ENCODE measurements at regions not wholly inside any gene's neighbourhood (a gene's known extent, or its start where the extent isn't known, plus 50 kb on each side); places are given as distances from the start of the nearest gene placed in this dataset.
"Not testable (repeated sequence)": the region's sequence is repeated elsewhere in the genome, so short reads cannot be mapped to it uniquely, and the experiment has no call there.

DNA sequence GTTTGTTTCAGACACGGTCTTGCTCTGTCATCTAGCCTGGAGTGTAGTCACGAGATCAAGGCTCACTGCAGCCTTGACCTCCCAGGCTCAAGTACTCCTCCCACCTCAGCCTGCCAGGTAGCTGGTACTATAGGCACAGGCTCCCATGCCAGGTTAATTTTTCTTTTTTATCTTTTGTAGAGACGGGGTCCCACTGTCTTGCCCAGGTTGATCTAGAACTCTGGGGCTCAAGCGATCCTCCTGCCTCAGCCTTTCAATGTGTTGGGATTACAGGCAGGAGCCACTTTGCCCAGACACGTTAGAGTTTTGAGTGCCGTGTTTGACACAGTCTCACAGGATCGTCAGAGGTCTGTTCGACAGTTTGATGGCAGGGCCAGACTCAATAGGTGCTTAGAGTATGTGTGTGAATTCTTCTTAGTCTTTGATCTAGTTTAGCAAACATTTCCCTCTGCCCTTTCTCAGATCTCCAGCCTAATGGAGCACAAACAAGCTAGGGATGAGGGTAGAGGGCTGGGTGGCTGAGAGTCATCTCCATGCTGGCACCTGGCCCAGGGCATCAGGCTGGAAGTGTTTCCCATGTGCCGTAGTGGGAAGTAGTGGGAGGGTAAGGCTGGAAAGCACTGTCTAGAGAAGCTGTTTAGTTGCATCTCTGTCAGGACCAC lies 66.1 kb upstream of the DLG1 start:
- H3K4me1 ChIP-seq: peaks cover 0 to 6% of the 10 kb centered on the region in 2 donors
- intact Hi-C loops (cut with DNase I; ENCODE audit: low total_unique reads) (loop anchor here (5.0 kb wide), 1 partner anchor 802 kb away; no protein-coding TSS in a partner anchor), in situ Hi-C loops (cut with MboI; ENCODE audit: low sequenced_read_pairs in 4 of 4) (no loop called here)
- DNase-seq: no peak
- TF ChIP-seq, protein P1, sequence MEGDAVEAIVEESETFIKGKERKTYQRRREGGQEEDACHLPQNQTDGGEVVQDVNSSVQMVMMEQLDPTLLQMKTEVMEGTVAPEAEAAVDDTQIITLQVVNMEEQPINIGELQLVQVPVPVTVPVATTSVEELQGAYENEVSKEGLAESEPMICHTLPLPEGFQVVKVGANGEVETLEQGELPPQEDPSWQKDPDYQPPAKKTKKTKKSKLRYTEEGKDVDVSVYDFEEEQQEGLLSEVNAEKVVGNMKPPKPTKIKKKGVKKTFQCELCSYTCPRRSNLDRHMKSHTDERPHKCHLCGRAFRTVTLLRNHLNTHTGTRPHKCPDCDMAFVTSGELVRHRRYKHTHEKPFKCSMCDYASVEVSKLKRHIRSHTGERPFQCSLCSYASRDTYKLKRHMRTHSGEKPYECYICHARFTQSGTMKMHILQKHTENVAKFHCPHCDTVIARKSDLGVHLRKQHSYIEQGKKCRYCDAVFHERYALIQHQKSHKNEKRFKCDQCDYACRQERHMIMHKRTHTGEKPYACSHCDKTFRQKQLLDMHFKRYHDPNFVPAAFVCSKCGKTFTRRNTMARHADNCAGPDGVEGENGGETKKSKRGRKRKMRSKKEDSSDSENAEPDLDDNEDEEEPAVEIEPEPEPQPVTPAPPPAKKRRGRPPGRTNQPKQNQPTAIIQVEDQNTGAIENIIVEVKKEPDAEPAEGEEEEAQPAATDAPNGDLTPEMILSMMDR (IDR thresholded peaks at IDR 0.05 in 4 of 5, conservative IDR thresholded peaks at IDR 0.05 in 1 of 5): no peak
- no peak overlapping the region for H3K27ac ChIP-seq
- H3K27me3 ChIP-seq: no peaks in the 10 kb centered on the region
- H3K4me3 ChIP-seq: no peak overlapping the region
- H3K36me3 ChIP-seq: no peaks in the 10 kb centered on the region
- no peak for ATAC-seq
- H3K9me3 ChIP-seq: no peaks in the 10 kb centered on the region

DNA sequence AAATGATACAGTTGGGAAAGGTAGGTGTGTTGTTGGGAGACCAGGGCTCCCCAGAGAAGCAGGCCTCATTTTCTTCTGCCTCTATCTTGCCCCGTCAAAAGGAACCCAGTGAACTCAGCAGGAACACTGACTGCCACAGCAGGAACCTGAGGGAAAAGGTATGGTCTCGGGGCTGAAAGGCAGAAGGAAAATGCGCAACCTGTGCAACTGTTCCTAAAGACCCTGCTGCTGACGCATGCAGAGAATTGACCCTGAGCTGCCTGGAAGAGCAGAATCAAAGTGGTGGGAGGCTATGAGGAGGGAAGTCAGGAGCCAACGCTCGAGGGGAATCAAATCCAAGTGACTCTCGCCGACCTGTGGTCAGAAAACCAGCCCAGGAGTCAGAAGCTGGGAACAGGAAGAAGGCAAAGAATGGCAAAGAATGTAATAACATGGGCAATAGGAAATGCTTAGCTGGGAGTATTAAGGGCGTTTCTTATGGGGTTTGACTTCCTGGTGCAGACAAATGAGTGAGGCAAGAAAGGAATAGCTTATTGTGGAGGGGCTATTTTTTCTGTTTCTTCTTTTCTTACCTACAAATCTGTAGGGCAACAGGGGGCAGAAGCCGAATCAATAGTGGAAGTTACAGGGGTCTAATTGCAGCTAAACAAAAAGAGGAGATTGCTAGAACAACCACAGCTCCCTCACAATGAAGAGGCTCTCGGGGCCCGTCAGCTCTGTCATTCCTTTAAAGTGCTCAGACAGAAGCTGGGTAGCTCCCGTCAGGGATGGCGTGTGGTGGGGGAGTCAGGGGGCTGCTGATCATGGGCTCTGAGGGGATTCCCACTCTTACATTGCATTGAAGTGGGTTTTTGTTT lies 65.4 kb upstream of the DLG1 start:
- in situ Hi-C loops (cut with MboI; ENCODE audit: low sequenced_read_pairs in 4 of 4) (no loop called here), intact Hi-C loops (cut with DNase I; ENCODE audit: low total_unique reads) (loop anchor here (5.0 kb wide), 1 partner anchor 801 kb away; no protein-coding TSS in a partner anchor)
- Histone ChIP-seq H3K4me3 (no peak overlapping the region), H3K9me3 (no peaks in the 10 kb centered on the region), H3K36me3 (no peaks in the 10 kb centered on the region), H3K27me3 (no peaks in the 10 kb centered on the region), H3K4me1 (peaks cover 0 to 6% of the 10 kb centered on the region in 2 donors), H3K27ac (no peak overlapping the region)
- DNase-seq (no peak), ATAC-seq (no peak)
- no peak for TF ChIP-seq POLR2A (IDR thresholded peaks at IDR 0.05)

DNA sequence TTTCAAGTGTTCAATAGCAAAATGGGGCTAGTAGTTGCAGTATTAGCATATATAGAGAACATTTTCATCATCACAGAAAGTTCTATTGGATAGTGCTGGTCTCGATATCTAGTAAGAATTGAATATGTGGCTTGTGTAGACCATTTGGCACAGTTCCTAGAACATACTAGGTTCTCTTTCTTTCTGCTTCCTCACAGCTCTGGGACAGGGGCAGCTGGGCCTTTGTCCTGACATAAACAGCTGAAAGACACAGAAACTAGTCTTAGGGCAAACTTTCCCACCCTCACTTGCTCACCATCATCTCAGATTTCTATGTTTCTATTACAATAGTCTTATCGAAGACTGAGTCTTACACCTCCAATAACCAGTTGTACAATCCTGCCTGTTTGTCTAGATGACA lies 63.7 kb upstream of the DLG1 start:
- in situ Hi-C loops (cut with MboI; ENCODE audit: low sequenced_read_pairs in 4 of 4) (no loop called here), intact Hi-C loops (cut with DNase I; ENCODE audit: low total_unique reads) (loop anchor here (5.0 kb wide), 1 partner anchor 800 kb away; no protein-coding TSS in a partner anchor)
- TF ChIP-seq, protein P1 (IDR thresholded peaks at IDR 0.05 in 4 of 5, conservative IDR thresholded peaks at IDR 0.05 in 1 of 5): no peak
- no peak for TF ChIP-seq POLR2A (IDR thresholded peaks at IDR 0.05)
- DNase-seq (no peak), ATAC-seq (no peak)
- no peak overlapping the region for H3K4me3 ChIP-seq
- H3K4me1 ChIP-seq: peaks cover 0 to 6% of the 10 kb centered on the region in 2 donors
- H3K36me3 ChIP-seq: no peaks in the 10 kb centered on the region
- no peaks in the 10 kb centered on the region for H3K27me3 ChIP-seq
- no peaks in the 10 kb centered on the region for H3K9me3 ChIP-seq
- no peak overlapping the region for H3K27ac ChIP-seq

DNA sequence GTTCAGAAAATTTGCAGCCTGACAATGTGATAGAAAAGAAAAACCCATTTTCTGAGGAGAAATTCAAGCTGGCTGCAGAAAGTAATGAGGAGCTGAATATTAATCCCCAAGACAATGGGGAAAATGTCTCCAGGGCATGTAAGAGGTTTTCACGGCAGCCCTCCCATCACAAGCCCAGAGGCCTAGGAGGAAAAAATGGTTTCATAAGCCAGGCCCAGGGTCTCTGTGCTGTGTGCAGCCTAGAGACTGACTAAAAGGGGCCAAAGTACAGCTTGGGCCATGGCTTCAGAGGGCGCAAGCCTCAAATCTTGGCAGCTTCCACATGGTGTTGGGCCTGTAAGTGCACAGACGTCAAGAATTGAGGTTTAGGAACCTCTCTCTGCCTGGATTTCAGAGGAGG lies 61.7 kb upstream of the DLG1 start:
- H3K36me3 ChIP-seq; DNase-seq; H3K27me3 ChIP-seq; H3K9me3 ChIP-seq; H3K4me3 ChIP-seq; ATAC-seq; in situ Hi-C loops (cut with MboI; ENCODE audit: low sequenced_read_pairs in 4 of 4); H3K27ac ChIP-seq: not testable (repeated sequence)
- intact Hi-C loops (cut with DNase I; ENCODE audit: low total_unique reads): loop anchor here (5.0 kb wide), 1 partner anchor 798 kb away; no protein-coding TSS in a partner anchor
- peaks cover 11 to 17% of the 10 kb centered on the region in 2 donors for H3K4me1 ChIP-seq

DNA sequence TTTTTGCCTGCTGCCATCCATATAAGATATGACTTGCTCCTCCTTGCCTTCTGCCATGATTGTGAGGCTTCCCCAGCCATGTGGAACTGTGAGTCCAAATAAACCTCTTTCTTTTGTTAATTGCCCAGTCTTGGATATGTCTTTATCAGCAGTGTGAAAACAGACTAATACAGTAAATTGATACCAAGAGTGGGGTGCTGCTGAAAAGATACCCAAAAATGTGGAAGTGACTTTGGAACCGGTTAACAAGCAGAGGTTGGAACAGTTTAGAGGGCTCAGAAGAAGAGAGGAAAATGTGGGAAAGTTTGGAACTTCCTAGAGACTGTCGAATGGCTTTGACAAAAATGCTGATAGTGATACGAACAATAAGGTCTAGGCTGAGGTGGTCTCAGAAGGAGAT lies 61.1 kb upstream of the DLG1 start:
- H3K9me3 ChIP-seq; H3K27me3 ChIP-seq; H3K27ac ChIP-seq; H3K36me3 ChIP-seq; intact Hi-C loops (cut with DNase I; ENCODE audit: low total_unique reads); in situ Hi-C loops (cut with MboI; ENCODE audit: low sequenced_read_pairs in 4 of 4); H3K4me3 ChIP-seq; DNase-seq; ATAC-seq: not testable (repeated sequence)
- peaks cover 15 to 23% of the 10 kb centered on the region in 2 donors for H3K4me1 ChIP-seq

DNA sequence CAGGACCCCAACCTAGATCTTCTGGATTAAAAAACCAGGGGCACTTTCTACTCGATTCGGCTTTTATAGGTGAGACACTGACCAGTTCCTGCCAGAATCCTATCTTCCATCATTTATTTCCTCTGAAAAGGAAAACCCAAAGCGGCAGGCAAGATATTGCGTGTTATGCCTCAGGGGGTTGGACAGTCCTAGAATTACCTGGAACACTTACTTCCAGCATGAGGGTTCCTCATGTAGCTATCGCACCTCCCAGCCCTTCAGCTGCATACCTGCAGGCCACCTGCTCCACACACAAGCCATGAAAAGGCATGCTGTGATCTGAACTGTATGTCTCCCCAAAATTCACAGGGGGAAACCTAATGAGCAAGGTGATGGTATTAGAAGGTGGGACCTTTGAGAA lies 58.3 kb upstream of the DLG1 start:
- DNase-seq (no peak), ATAC-seq (no peak)
- in situ Hi-C loops (cut with MboI; ENCODE audit: low sequenced_read_pairs in 4 of 4) (no loop called here), intact Hi-C loops (cut with DNase I; ENCODE audit: low total_unique reads) (no loop called here)
- Histone ChIP-seq H3K27ac (peak overlapping the region in 2 of 4 donors; percentile 47 to 79), H3K9me3 (no peaks in the 10 kb centered on the region), H3K4me1 (peaks cover 34 to 46% of the 10 kb centered on the region in 2 donors), H3K27me3 (no peaks in the 10 kb centered on the region), H3K36me3 (no peaks in the 10 kb centered on the region), H3K4me3 (peak overlapping the region; percentile 18 to 38 (median 29))
- TF ChIP-seq, protein P1 (IDR thresholded peaks at IDR 0.05 in 4 of 5, conservative IDR thresholded peaks at IDR 0.05 in 1 of 5): no peak

Data from gastrocnemius medialis (tissue), 4 donors.